A673 (cell line): ENCODE measurements at regions not wholly inside any gene's neighbourhood (a gene's known extent, or its start where the extent isn't known, plus 50 kb on each side); places are given as distances from the start of the nearest gene placed in this dataset.

ENCODE experiments used
- CTCF ChIP-seq: fragments of 300-800, 200-600 bp; sonication (generic); conservative IDR thresholded peaks from 2 replicates; pipeline ENCODE4 v1.5.1; 2017; ENCODE audit warnings: low read depth, mild to moderate bottlenecking, antibody characterized with exemption, low read length, moderate library complexity, mixed read lengths
- EZH2 ChIP-seq: fragments of 200-600 bp; sonication (generic); IDR thresholded peaks from 2 replicates; pipeline ENCODE4 v1.6.1; 2017; ENCODE audit warnings: borderline replicate concordance, low read depth, mild to moderate bottlenecking, mixed read lengths, antibody characterized with exemption, low read length; ENCODE audit not compliant: poor library complexity, severe bottlenecking

- no peak for TF ChIP-seq CTCF
- TF ChIP-seq EZH2, result no peak
These were observed 193.6 kb upstream of the TMEM260 start for GRCh38 chr14:56386024-56386423.
